Thyroid gland (tissue), 4 donors: ENCODE measurements at regions not wholly inside any gene's neighbourhood (a gene's known extent, or its start where the extent isn't known, plus 50 kb on each side); places are given as distances from the start of the nearest gene placed in this dataset.

Experiments used
- CTCF ChIP-seq, 6 experiments: fragments of 200-600 bp in 3 of 6; fragments of 450-650 bp in 3 of 6; sonication (generic) in 3 of 6; IDR thresholded peaks; one replicate each; pipeline ENCODE4 v1.5.1; 2016 to 2019; ENCODE audit warnings: antibody characterized with exemption in 6 of 6, mild to moderate bottlenecking in 2 of 6, inconsistent platforms in 1 of 6, moderate library complexity in 1 of 6
- POLR2A ChIP-seq, 2 donors: fragments of 450-650 bp; IDR thresholded peaks; one replicate each; pipeline ENCODE4 v1.6.1; 2017; ENCODE audit warnings: antibody characterized with exemption in 2 of 2, mild to moderate bottlenecking in 2 of 2, moderate library complexity in 1 of 2

GRCh38 chr6:165872311-165872710 is 209.3 kb upstream of the PDE10A start:
- no peak for TF ChIP-seq CTCF (IDR thresholded peaks at IDR 0.05)
- no peak for TF ChIP-seq POLR2A (IDR thresholded peaks at IDR 0.05)
